GM13977 (cell line): ENCODE measurements at regions not wholly inside any gene's neighbourhood (a gene's known extent, or its start where the extent isn't known, plus 50 kb on each side); places are given as distances from the start of the nearest gene placed in this dataset.

Experiments
- DNase-seq: peaks from one replicate; pipeline ENCODE4 v3.0.0; 2012; ENCODE audit warnings: low spot score
- in situ Hi-C: fragments of 300-500 bp; cut with MboI; formaldehyde crosslinking; loops from one replicate; pipeline ENCODE4 v1.12.0; 2022; ENCODE audit warnings: low sequenced_read_pairs, low pct_unique_long_range_greater_than_20kb, mixed read lengths, inconsistent platforms; ENCODE audit not compliant: unreplicated experiment
- TF ChIP-seq, protein P1 (sequence below): IDR thresholded peaks from 2 replicates; pipeline ENCODE4 v1.5.1; 2012; ENCODE audit warnings: mild to moderate bottlenecking, control low read depth; ENCODE audit not compliant: insufficient read depth; ENCODE audit errors: extremely low read depth, missing control alignments

GRCh38 chr12:67573566-67573965 is 75.0 kb upstream of the DYRK2 start:
- no peak for DNase-seq
- TF ChIP-seq, protein P1, sequence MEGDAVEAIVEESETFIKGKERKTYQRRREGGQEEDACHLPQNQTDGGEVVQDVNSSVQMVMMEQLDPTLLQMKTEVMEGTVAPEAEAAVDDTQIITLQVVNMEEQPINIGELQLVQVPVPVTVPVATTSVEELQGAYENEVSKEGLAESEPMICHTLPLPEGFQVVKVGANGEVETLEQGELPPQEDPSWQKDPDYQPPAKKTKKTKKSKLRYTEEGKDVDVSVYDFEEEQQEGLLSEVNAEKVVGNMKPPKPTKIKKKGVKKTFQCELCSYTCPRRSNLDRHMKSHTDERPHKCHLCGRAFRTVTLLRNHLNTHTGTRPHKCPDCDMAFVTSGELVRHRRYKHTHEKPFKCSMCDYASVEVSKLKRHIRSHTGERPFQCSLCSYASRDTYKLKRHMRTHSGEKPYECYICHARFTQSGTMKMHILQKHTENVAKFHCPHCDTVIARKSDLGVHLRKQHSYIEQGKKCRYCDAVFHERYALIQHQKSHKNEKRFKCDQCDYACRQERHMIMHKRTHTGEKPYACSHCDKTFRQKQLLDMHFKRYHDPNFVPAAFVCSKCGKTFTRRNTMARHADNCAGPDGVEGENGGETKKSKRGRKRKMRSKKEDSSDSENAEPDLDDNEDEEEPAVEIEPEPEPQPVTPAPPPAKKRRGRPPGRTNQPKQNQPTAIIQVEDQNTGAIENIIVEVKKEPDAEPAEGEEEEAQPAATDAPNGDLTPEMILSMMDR = no peak
- in situ Hi-C loops = no loop called here

DNA sequence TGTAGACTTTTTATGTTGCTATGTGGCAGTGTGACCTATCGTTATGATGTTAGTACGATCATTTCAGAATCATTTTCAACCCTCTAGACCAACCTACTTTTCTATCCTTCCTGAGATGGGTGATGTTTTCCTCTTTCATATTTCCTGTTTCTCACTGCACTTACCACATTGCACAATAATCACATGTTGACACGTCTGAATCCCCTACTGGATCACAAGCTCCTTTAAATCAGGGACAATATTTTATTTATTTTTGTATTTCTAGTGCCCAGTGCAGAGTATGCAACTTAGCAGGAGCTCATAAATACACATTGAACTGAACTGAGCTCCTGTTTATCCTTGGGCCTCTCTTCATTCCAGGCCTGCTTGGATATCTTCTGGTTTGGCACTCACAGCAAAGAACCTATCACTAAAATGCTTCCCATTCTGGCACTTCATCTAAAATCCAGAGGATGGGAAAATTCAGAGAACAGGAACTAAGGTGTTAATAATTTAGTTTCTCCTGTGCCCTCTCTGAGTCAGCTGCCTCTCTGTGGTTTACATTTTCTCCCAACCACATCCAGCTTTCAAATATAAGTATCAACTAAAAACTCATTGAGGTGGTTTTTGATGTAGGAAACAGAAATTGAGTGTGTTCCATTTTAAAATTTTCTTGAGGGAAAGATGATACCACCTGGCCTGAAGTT is 69.4 kb upstream of the DYRK2 start:
- DNase-seq = no peak
- TF ChIP-seq, protein P1 = no peak
- in situ Hi-C loops = no loop called here

DNA sequence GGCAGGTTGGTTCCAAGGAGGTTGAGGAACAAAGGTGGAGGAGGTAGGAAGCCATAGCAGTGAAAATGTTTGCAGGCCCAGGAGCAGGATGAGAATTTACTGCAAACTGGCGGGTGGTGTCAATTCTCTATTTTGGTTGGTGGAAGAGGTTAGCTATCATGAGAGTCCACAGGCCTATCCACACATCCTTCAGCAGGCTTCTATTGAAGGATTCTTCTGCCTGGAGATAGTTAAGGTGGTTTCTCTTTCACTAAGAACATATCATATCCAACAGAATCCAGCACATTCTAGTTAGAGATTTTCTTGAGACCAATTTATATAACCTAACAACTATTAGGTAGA is 68.9 kb upstream of the DYRK2 start:
- in situ Hi-C loops = no loop called here
- DNase-seq = no peak
- TF ChIP-seq, protein P1 = no peak

GRCh38 chr12:67582238-67582834 is 66.2 kb upstream of the DYRK2 start:
- no peak for DNase-seq
- TF ChIP-seq, protein P1 = no peak
- in situ Hi-C loops = no loop called here

GRCh38 chr12:67582844-67583243 is 65.7 kb upstream of the DYRK2 start:
- DNase-seq = no peak
- TF ChIP-seq, protein P1 = no peak
- in situ Hi-C loops = no loop called here

GRCh38 chr12:67586951-67587350 is 61.6 kb upstream of the DYRK2 start:
- in situ Hi-C loops = no loop called here
- DNase-seq = no peak
- TF ChIP-seq, protein P1 = no peak
